ENCODE measurements at regions not wholly inside any gene's neighbourhood (a gene's known extent, or its start where the extent isn't known, plus 50 kb on each side); places are given as distances from the start of the nearest gene placed in this dataset.

DNA sequence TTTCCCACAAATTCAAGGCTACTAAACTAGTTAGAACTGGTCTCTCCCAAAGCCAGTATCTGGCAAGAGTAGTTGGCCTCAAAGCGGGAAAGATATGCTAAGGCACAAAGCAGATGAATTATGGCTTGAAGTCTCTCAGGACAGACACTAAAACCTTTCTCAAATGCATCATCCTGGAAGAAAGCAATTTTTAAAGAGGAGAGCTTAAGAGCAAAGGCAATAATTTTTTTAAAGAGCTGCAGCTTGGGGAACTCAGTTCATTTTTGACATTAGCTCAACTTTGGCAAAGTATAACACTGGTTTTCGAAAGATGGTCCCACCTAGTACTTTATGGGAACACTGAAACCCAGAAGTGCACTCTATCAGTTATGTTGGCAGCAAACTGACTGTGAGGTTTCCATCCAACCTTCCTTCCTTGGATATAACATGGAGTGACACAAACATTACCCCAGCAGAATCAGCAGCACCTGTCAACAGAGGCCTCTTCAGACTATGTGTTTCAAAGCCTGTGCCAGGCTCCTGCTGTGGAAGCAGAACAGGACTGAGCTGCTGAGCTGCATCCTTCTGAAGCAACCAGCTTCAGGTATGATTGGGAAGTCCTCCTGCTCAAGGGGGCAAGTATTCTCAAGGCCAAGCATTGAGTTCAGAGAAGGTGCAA is 852.3 kb upstream of the HS3ST5 start:
- ChIA-PET CTCF (ENCODE audit: low intra/inter-chr PET ratio) (no interaction called here), POLR2A (no interaction called here)
- Histone ChIP-seq H3K9ac (ENCODE audit: insufficient read depth in 1 of 2, low read depth in 2 of 2, low read length in 2 of 2) (no peak overlapping the region), H3K9me1 (ENCODE audit: control insufficient read depth, insufficient read depth, low read length) (no peaks in the 10 kb centered on the region), H3K4me2 (ENCODE audit: insufficient read depth, low read length) (no peak overlapping the region), H3K36me3 (ENCODE audit: control insufficient read depth, insufficient read depth, low read length) (no peaks in the 10 kb centered on the region), H3K4me3 (no peak overlapping the region), H3K79me2 (ENCODE audit: control insufficient read depth, insufficient read depth, low read length) (no peaks in the 10 kb centered on the region), H4K20me1 (replicated peaks; ENCODE audit: control insufficient read depth, insufficient read depth, low read length) (no peaks in the 10 kb centered on the region), H3K9me3 (replicated peaks; ENCODE audit: control insufficient read depth, insufficient read depth, low read depth, low read length) (no peaks in the 10 kb centered on the region), H3K4me1 (replicated peaks in 1 of 2; ENCODE audit: control insufficient read depth in 2 of 2, insufficient read depth in 2 of 2, low read length in 2 of 2) (no peaks in the 10 kb centered on the region), H2AFZ (ENCODE audit: low read depth, low read length) (no peak overlapping the region), H3K27ac (ENCODE audit: extremely low read depth, low read depth, low read length) (no peak overlapping the region), H3K27me3 (ENCODE audit: control insufficient read depth in 2 of 2, insufficient read depth in 2 of 2, low read length in 2 of 2) (no peaks in the 10 kb centered on the region)
- no TSS peak for BruUV-seq (replicated peaks)
- ATAC-seq (no peak), FAIRE-seq (no peak), DNase-seq (ENCODE audit: extremely low read depth in 1 of 4, low spot score in 3 of 4) (no peak)
- 0% methylated on average over 2 of the region's 2 CpGs for WGBS (ENCODE audit: insufficient coverage, low coverage, missing lambda C conversion rate)
- intact Hi-C loops (cut with micrococcal nuclease) (no loop called here), in situ Hi-C loops (cut with MboI) (no loop called here)
- no peak for TF ChIP-seq FOXA1 (IDR thresholded peaks at IDR 0.05; ENCODE audit: borderline replicate concordance)
- no peak for TF ChIP-seq ZBTB7A (IDR thresholded peaks at IDR 0.05; ENCODE audit: borderline replicate concordance, control insufficient read depth, low read depth, low read length)
- no peak for TF ChIP-seq ZNF232 (CRISPR knock-in tag; IDR thresholded peaks at IDR 0.05)
- no peak for TF ChIP-seq NELFE (IDR thresholded peaks at IDR 0.05; ENCODE audit: insufficient read depth, insufficient read length)
- TF ChIP-seq KLF16 (IDR thresholded peaks at IDR 0.05), result no peak
- no peak for TF ChIP-seq KDM1A (IDR thresholded peaks at IDR 0.05)
- TF ChIP-seq EGR1 (conservative IDR thresholded peaks at IDR 0.05), result no peak
- no peak for TF ChIP-seq STAT5A (IDR thresholded peaks at IDR 0.05; ENCODE audit: borderline replicate concordance, low read length)
- TF ChIP-seq ZNF444 (CRISPR knock-in tag; IDR thresholded peaks at IDR 0.05), result no peak
- no peak for TF ChIP-seq ZNF174 (CRISPR knock-in tag; IDR thresholded peaks at IDR 0.05)
- TF ChIP-seq ESRRB (CRISPR knock-in tag; IDR thresholded peaks at IDR 0.05; ENCODE audit: borderline replicate concordance), result no peak
- no peak for TF ChIP-seq HDAC8 (tag; IDR thresholded peaks at IDR 0.05)
- TF ChIP-seq STAG1 (CRISPR knock-in tag; IDR thresholded peaks at IDR 0.05; ENCODE audit: borderline replicate concordance), result no peak
- TF ChIP-seq ZNF766 (CRISPR knock-in tag; conservative IDR thresholded peaks at IDR 0.05), result no peak
- TF ChIP-seq, protein P1, sequence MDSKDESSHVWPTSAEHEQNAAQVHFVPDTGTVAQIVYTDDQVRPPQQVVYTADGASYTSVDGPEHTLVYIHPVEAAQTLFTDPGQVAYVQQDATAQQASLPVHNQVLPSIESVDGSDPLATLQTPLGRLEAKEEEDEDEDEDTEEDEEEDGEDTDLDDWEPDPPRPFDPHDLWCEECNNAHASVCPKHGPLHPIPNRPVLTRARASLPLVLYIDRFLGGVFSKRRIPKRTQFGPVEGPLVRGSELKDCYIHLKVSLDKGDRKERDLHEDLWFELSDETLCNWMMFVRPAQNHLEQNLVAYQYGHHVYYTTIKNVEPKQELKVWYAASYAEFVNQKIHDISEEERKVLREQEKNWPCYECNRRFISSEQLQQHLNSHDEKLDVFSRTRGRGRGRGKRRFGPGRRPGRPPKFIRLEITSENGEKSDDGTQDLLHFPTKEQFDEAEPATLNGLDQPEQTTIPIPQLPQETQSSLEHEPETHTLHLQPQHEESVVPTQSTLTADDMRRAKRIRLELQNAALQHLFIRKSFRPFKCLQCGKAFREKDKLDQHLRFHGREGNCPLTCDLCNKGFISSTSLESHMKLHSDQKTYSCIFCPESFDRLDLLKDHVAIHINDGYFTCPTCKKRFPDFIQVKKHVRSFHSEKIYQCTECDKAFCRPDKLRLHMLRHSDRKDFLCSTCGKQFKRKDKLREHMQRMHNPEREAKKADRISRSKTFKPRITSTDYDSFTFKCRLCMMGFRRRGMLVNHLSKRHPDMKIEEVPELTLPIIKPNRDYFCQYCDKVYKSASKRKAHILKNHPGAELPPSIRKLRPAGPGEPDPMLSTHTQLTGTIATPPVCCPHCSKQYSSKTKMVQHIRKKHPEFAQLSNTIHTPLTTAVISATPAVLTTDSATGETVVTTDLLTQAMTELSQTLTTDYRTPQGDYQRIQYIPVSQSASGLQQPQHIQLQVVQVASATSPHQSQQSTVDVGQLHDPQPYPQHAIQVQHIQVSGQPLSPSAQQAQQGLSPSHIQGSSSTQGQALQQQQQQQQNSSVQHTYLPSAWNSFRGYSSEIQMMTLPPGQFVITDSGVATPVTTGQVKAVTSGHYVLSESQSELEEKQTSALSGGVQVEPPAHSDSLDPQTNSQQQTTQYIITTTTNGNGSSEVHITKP (IDR thresholded peaks at IDR 0.05; ENCODE audit: partially characterized antibody), result no peak
- TF ChIP-seq MAFK (IDR thresholded peaks at IDR 0.05; ENCODE audit: low read length), result no peak
- no peak for TF ChIP-seq SIN3A (IDR thresholded peaks at IDR 0.05; ENCODE audit: borderline replicate concordance in 2 of 2, control insufficient read depth in 1 of 2, low read depth in 2 of 2, low read length in 2 of 2)
- no peak for TF ChIP-seq PCBP2 (IDR thresholded peaks at IDR 0.05; ENCODE audit: low read depth, low read length, poor library complexity, severe bottlenecking)

All from K562 (cell line).